SK-N-SH (cell line): ENCODE measurements at regions not wholly inside any gene's neighbourhood (a gene's known extent, or its start where the extent isn't known, plus 50 kb on each side); places are given as distances from the start of the nearest gene placed in this dataset.

Source experiments
- CTCF ChIA-PET: fragments of 300-600, 350-600 bp; formaldehyde crosslinking; extraction: SDS; loops from one replicate; lab custom pipeline; 2021; lab: Yijun Ruan, JAX
- POLR2A ChIA-PET: fragments of 350-600 bp; sonication (Branson Sonifier 250); formaldehyde crosslinking; extraction: SDS; loops from one replicate; lab custom pipeline; 2020; ENCODE audit warnings: antibody characterized with exemption, inconsistent platforms; lab: Yijun Ruan, JAX
- DNase-seq: peaks from one replicate; pipeline ENCODE4 v3.0.0; 2012
- H2AFZ ChIP-seq: fragments of 200-600 bp; sonication (generic); 2 replicates; pipeline ENCODE4 v1.8.1; 2016; ENCODE audit warnings: antibody characterized with exemption, mild to moderate bottlenecking, low read depth
- H3F3A ChIP-seq: fragments of 200-600 bp; sonication (generic); replicated peaks from 2 replicates; pipeline ENCODE3; 2016; ENCODE audit warnings: antibody characterized with exemption, mild to moderate bottlenecking; ENCODE audit not compliant: insufficient read depth
- H3K27ac ChIP-seq, 2 experiments: fragments of 200-500 bp in 1 of 2; fragments of 200-600 bp in 1 of 2; sonication (Bioruptor generic) in 1 of 2; sonication (generic), shearing (Covaris generic) in 1 of 2; 2 replicates each; pipeline versions ENCODE4 v1.5.1 to v1.6.1; 2014 to 2016; ENCODE audit warnings: low read depth in 2 of 2, inconsistent platforms in 1 of 2, low read length in 1 of 2, mild to moderate bottlenecking in 1 of 2, mixed read lengths in 1 of 2
- H3K27me3 ChIP-seq: fragments of 200-600 bp; sonication (generic), shearing (Covaris generic); 2 replicates; pipeline ENCODE4 v1.6.1; 2016; ENCODE audit warnings: mixed run types; ENCODE audit not compliant: insufficient read depth
- H3K36me3 ChIP-seq, 2 experiments: fragments of 200-500 bp in 1 of 2; fragments of 200-600 bp in 1 of 2; sonication (Bioruptor generic) in 1 of 2; sonication (generic) in 1 of 2; replicated peaks in 1 of 2; 2 replicates each; pipeline versions ENCODE3 to v1.5.1; 2014 to 2016; ENCODE audit warnings: low read length in 1 of 2, mild to moderate bottlenecking in 1 of 2; ENCODE audit not compliant: insufficient read depth in 2 of 2, control insufficient read depth in 1 of 2
- H3K4me1 ChIP-seq, 2 experiments: fragments of 200-500 bp in 1 of 2; fragments of 200-600 bp in 1 of 2; sonication (Bioruptor generic) in 1 of 2; sonication (generic), shearing (Covaris generic) in 1 of 2; 2 replicates each; pipeline versions ENCODE4 v1.5.1 to v1.6.1; 2014 to 2016; ENCODE audit warnings: low read depth in 1 of 2, low read length in 1 of 2, mixed run types in 1 of 2; ENCODE audit not compliant: insufficient read depth in 2 of 2, control insufficient read depth in 1 of 2
- H3K4me2 ChIP-seq: fragments of 200-600 bp; sonication (generic), shearing (Covaris generic); 2 replicates; pipeline ENCODE4 v1.6.1; 2017; ENCODE audit warnings: mixed run types
- H3K4me3 ChIP-seq, 2 experiments: fragments of 200-500 bp in 1 of 2; fragments of 200-600 bp in 1 of 2; sonication (Bioruptor generic) in 1 of 2; sonication (generic), shearing (Covaris generic) in 1 of 2; 2 replicates each; pipeline versions ENCODE4 v1.5.1 to v1.8.1; 2014 to 2016; ENCODE audit warnings: low read depth in 2 of 2, inconsistent platforms in 1 of 2, low read length in 1 of 2, mild to moderate bottlenecking in 1 of 2, mixed read lengths in 1 of 2, moderate library complexity in 1 of 2
- H3K79me2 ChIP-seq: fragments of 200-600 bp; sonication (generic); 2 replicates; pipeline ENCODE4 v1.8.1; 2017; ENCODE audit warnings: mild to moderate bottlenecking; ENCODE audit not compliant: insufficient read depth
- H3K9ac ChIP-seq: fragments of 200-600 bp; sonication (generic); 2 replicates; pipeline ENCODE4 v1.6.1; 2017; ENCODE audit warnings: mixed run types
- H3K9me2 ChIP-seq: fragments of 200-600 bp; sonication (generic); 2 replicates; pipeline ENCODE4 v1.6.1; 2017; ENCODE audit warnings: mixed run types
- H3K9me3 ChIP-seq: fragments of 200-600 bp; sonication (generic); 2 replicates; pipeline ENCODE4 v1.6.1; 2017; ENCODE audit warnings: mixed run types, mild to moderate bottlenecking, moderate library complexity
- H4K20me1 ChIP-seq: fragments of 200-600 bp; sonication (generic); 2 replicates; pipeline ENCODE4 v1.6.1; 2017; ENCODE audit warnings: mild to moderate bottlenecking, mixed run types; ENCODE audit not compliant: insufficient read depth
- EP300 ChIP-seq, 2 experiments: IDR thresholded peaks; 2 replicates each; pipeline versions ENCODE4 v1.4.0 to v1.6.1; 2012; ENCODE audit warnings: borderline replicate concordance in 1 of 2, low read depth in 1 of 2, low read length in 1 of 2
- EZH2phosphoT487 ChIP-seq: fragments of 200-600 bp; sonication (generic); IDR thresholded peaks from 2 replicates; pipeline ENCODE4 v1.6.1; 2017; ENCODE audit warnings: low read depth, mixed run types, mild to moderate bottlenecking, antibody characterized with exemption, moderate library complexity, borderline replicate concordance
- FOXJ3 ChIP-seq: sonication (generic); formaldehyde crosslinking; IDR thresholded peaks from 2 replicates; pipeline ENCODE4 v1.5.1; 2020; ENCODE audit warnings: mild to moderate bottlenecking, missing genetic modification reagents
- FOXM1 ChIP-seq: IDR thresholded peaks from 2 replicates; pipeline ENCODE4 v1.4.0; 2012; ENCODE audit warnings: low read depth, mild to moderate bottlenecking
- GABPA ChIP-seq: IDR thresholded peaks from 2 replicates; pipeline ENCODE4 v1.4.0; 2012; ENCODE audit warnings: low read depth, mild to moderate bottlenecking
- GATA2 ChIP-seq: sonication (generic); formaldehyde crosslinking; IDR thresholded peaks from 2 replicates; pipeline ENCODE4 v1.5.0; 2020; ENCODE audit warnings: mild to moderate bottlenecking, missing genetic modification reagents
- JUND ChIP-seq: IDR thresholded peaks from 2 replicates; pipeline ENCODE4 v1.4.0; 2012
- MAX ChIP-seq: IDR thresholded peaks from 2 replicates; pipeline ENCODE4 v1.4.0; 2012; ENCODE audit warnings: low read depth
- MEF2A ChIP-seq: IDR thresholded peaks from 2 replicates; pipeline ENCODE4 v1.4.0; 2012; ENCODE audit warnings: low read depth, borderline replicate concordance
- MXI1 ChIP-seq: IDR thresholded peaks from 2 replicates; pipeline ENCODE4 v1.6.1; 2012; ENCODE audit warnings: mild to moderate bottlenecking, low read depth, low read length, improper control_type of control experiment
- NFIC ChIP-seq: IDR thresholded peaks from 2 replicates; pipeline ENCODE4 v1.4.0; 2012; ENCODE audit warnings: borderline replicate concordance
- NRF1 ChIP-seq: IDR thresholded peaks from 2 replicates; pipeline ENCODE4 v1.6.1; 2012; ENCODE audit warnings: low read depth, mild to moderate bottlenecking, low read length
- PBX3 ChIP-seq: IDR thresholded peaks from 2 replicates; pipeline ENCODE4; 2012
- POLR2AphosphoS5 ChIP-seq: IDR thresholded peaks from 2 replicates; pipeline ENCODE4 v1.6.1; 2012; ENCODE audit warnings: low read depth, low read length
- RAD21 ChIP-seq: IDR thresholded peaks from 2 replicates; pipeline ENCODE4 v1.6.1; 2012; ENCODE audit warnings: mild to moderate bottlenecking, low read length
- REST ChIP-seq: IDR thresholded peaks from 2 replicates; pipeline ENCODE4 v1.6.1; 2012; ENCODE audit warnings: mild to moderate bottlenecking, low read depth, low read length, moderate library complexity
- RFX5 ChIP-seq: IDR thresholded peaks from 2 replicates; pipeline ENCODE4 v1.6.1; 2012; ENCODE audit warnings: mild to moderate bottlenecking, improper control_type of control experiment, low read length
- RXRA ChIP-seq: IDR thresholded peaks from 2 replicates; pipeline ENCODE4 v1.4.0; 2012; ENCODE audit warnings: low read depth, mild to moderate bottlenecking, borderline replicate concordance
- SIN3A ChIP-seq: IDR thresholded peaks from 2 replicates; pipeline ENCODE4 v1.6.1; 2012; ENCODE audit warnings: low read depth, mild to moderate bottlenecking, low read length, moderate library complexity, borderline replicate concordance
- SMC3 ChIP-seq: IDR thresholded peaks from 2 replicates; pipeline ENCODE4 v1.6.1; 2012; ENCODE audit warnings: low read depth, low read length, improper control_type of control experiment
- TAF1 ChIP-seq: IDR thresholded peaks from 2 replicates; pipeline ENCODE4 v1.6.1; 2012; ENCODE audit warnings: low read depth, mild to moderate bottlenecking, low read length, moderate library complexity, borderline replicate concordance
- TEAD4 ChIP-seq: IDR thresholded peaks from 2 replicates; pipeline ENCODE4 v1.4.0; 2012; ENCODE audit warnings: mild to moderate bottlenecking, borderline replicate concordance; ENCODE audit not compliant: insufficient read depth
- USF2 ChIP-seq: fragments of 150-350 bp; IDR thresholded peaks from 2 replicates; pipeline ENCODE4 v1.6.1; 2017; ENCODE audit warnings: antibody characterized with exemption, low read length, low read depth, borderline replicate concordance
- WGBS: methylation state at CpG from one replicate; pipeline ENCODE4 v1.1.6; 2017; ENCODE audit warnings: low lambda C conversion rate; 5-methylcytosine and 5-hydroxymethylcytosine counted together

- H4K20me1 ChIP-seq: no peaks in the 10 kb centered on the region
- no peaks in the 10 kb centered on the region for H3K36me3 ChIP-seq
- no peak overlapping the region for H3K9ac ChIP-seq
- H3K27me3 ChIP-seq: no peaks in the 10 kb centered on the region
- no peak for TF ChIP-seq SIN3A
- TF ChIP-seq FOXM1: no peak
- TF ChIP-seq NRF1: no peak
- no peak for TF ChIP-seq SMC3
- no peak for TF ChIP-seq EZH2phosphoT487
- TF ChIP-seq MEF2A: no peak
- no peak for TF ChIP-seq TEAD4
- no peak for TF ChIP-seq RFX5
- TF ChIP-seq RXRA: no peak
- H3K9me2 ChIP-seq: no peaks in the 10 kb centered on the region
- H3K4me2 ChIP-seq: no peak overlapping the region
- ChIA-PET CTCF (no interaction called here), POLR2A (no interaction called here)
- H3K79me2 ChIP-seq: no peaks in the 10 kb centered on the region
- H3K4me1 ChIP-seq: peaks cover 0 to 7% of the 10 kb centered on the region in 2 experiments; a peak in 2 of 4 replicates
- H3K4me3 ChIP-seq: no peak overlapping the region
- no peak overlapping the region for H3K27ac ChIP-seq
- H2AFZ ChIP-seq: no peak overlapping the region
- H3F3A ChIP-seq: no peaks in the 10 kb centered on the region
- DNase-seq: no peak
- no peaks in the 10 kb centered on the region for H3K9me3 ChIP-seq
These were observed 297.0 kb upstream of the KLF3 start for GRCh38 chr4:38366997-38367396.

- Histone ChIP-seq H3K9ac (no peak overlapping the region), H3K27ac (no peak overlapping the region), H3K4me2 (no peak overlapping the region), H3K4me1 (peaks cover 0 to 7% of the 10 kb centered on the region in 2 experiments; a peak in 2 of 4 replicates), H4K20me1 (no peaks in the 10 kb centered on the region), H3K36me3 (no peaks in the 10 kb centered on the region), H3K27me3 (no peaks in the 10 kb centered on the region), H2AFZ (no peak overlapping the region), H3K4me3 (no peak overlapping the region), H3F3A (no peaks in the 10 kb centered on the region), H3K9me2 (no peaks in the 10 kb centered on the region), H3K9me3 (no peaks in the 10 kb centered on the region), H3K79me2 (no peaks in the 10 kb centered on the region)
- 67% methylated on average over 4 of the region's 4 CpGs for WGBS
- ChIA-PET CTCF (no interaction called here), POLR2A (no interaction called here)
- TF ChIP-seq EZH2phosphoT487: no peak
- TF ChIP-seq MAX: no peak
- no peak for TF ChIP-seq EP300 (IDR thresholded peaks at IDR 0.05; ENCODE audit: borderline replicate concordance in 1 of 2, low read depth in 1 of 2, low read length in 1 of 2)
- no peak for TF ChIP-seq GATA2
- no peak for TF ChIP-seq SMC3
- no peak for TF ChIP-seq REST
- no peak for TF ChIP-seq TAF1
- TF ChIP-seq GABPA: no peak
- no peak for TF ChIP-seq JUND
- no peak for TF ChIP-seq USF2
- no peak for TF ChIP-seq PBX3
- no peak for TF ChIP-seq NRF1
- no peak for TF ChIP-seq POLR2AphosphoS5
- no peak for TF ChIP-seq FOXJ3 (CRISPR knock-in tag)
- TF ChIP-seq NFIC: no peak
- no peak for TF ChIP-seq MXI1
- no peak for TF ChIP-seq RAD21
- no peak for TF ChIP-seq FOXM1
- no peak for TF ChIP-seq TEAD4
- no peak for DNase-seq
These were observed 296.3 kb upstream of the KLF3 start for GRCh38 chr4:38367642-38368174.
